ENCODE measurements at regions not wholly inside any gene's neighbourhood (a gene's known extent, or its start where the extent isn't known, plus 50 kb on each side); places are given as distances from the start of the nearest gene placed in this dataset.

DNA sequence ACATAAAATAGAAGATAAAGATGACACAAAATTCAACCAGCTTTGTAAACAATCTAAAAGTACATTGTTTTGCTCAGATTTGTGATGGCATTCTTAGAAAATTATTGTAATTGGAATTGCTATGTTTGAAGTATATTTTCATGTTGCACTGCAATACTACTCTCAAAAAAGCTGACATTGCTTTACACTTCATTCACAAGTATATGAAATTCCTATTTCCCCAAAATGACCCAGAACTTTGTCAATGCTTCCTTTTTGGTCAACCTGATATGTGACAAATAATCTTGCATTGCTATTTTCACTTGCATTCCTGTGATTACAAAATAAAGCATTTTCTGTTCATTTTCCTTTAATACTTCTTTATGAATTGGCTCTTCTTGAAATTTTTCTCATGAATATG is 104.1 kb upstream of the BMP5 start:
- no peak for TF ChIP-seq CHD1 (IDR thresholded peaks at IDR 0.05; ENCODE audit: low read depth, low read length)

More for the DNA sequence above, 104.1 kb upstream of the BMP5 start:
- Histone ChIP-seq H3K4me1 (replicated peaks in 1 of 4; ENCODE audit: control insufficient read depth in 3 of 4, insufficient read depth in 4 of 4, low read length in 3 of 4) (no peaks in the 10 kb centered on the region), H3K79me1 (ENCODE audit: low read depth, low read length) (no peaks in the 10 kb centered on the region), H3K14ac (ENCODE audit: insufficient read length) (no peak overlapping the region), H2BK15ac (ENCODE audit: low read length) (no peak overlapping the region), H3K23me2 (ENCODE audit: low read depth, low read length) (no peaks in the 10 kb centered on the region), H3K23ac (ENCODE audit: insufficient read length) (no peak overlapping the region), H4K5ac (ENCODE audit: insufficient read length, low read depth, low read length) (no peak overlapping the region), H4K91ac (replicated peaks; ENCODE audit: insufficient read length, low read length) (no peak overlapping the region), H3K4me2 (ENCODE audit: insufficient read depth in 1 of 2, low read depth in 2 of 2, low read length in 2 of 2) (no peak overlapping the region), H3K9ac (replicated peaks in 1 of 4; ENCODE audit: extremely low read depth in 1 of 4, low read depth in 3 of 4, low read length in 3 of 4) (no peak overlapping the region), H2AFZ (ENCODE audit: low read length) (no peak overlapping the region), H3K18ac (ENCODE audit: extremely low read depth, low read length) (no peak overlapping the region), H4K8ac (ENCODE audit: extremely low read depth, insufficient read depth, low read length) (no peak overlapping the region), H3K79me2 (ENCODE audit: control insufficient read depth in 1 of 2, insufficient read depth in 2 of 2, low read length in 2 of 2) (no peaks in the 10 kb centered on the region), H3K27me3 (replicated peaks in 1 of 4; ENCODE audit: control insufficient read depth in 3 of 4, extremely low read depth in 1 of 4, insufficient read depth in 3 of 4, low read length in 3 of 4) (no peaks in the 10 kb centered on the region), H3K36me3 (ENCODE audit: control insufficient read depth in 2 of 4, insufficient read depth in 4 of 4, low read length in 3 of 4) (no peaks in the 10 kb centered on the region), H2BK20ac (ENCODE audit: low read length) (no peak overlapping the region), H4K20me1 (replicated peaks in 1 of 2; ENCODE audit: control insufficient read depth in 1 of 2, insufficient read depth in 2 of 2, low read length in 2 of 2) (no peaks in the 10 kb centered on the region), H2AK5ac (ENCODE audit: low read depth, low read length) (no peak overlapping the region), H2BK12ac (ENCODE audit: low read depth, low read length) (no peak overlapping the region), H2BK120ac (replicated peaks; ENCODE audit: low read depth, low read length) (no peak overlapping the region), H3K4ac (replicated peaks; ENCODE audit: insufficient read length, low read depth, low read length) (no peak overlapping the region), H3K56ac (replicated peaks; ENCODE audit: insufficient read length, low read depth, low read length) (no peak overlapping the region), H3K4me3 (ENCODE audit: extremely low read depth in 1 of 4, insufficient read depth in 2 of 4, low read depth in 3 of 4, low read length in 4 of 4) (no peak overlapping the region), H2BK5ac (ENCODE audit: low read depth, low read length) (no peak overlapping the region), H3K27ac (ENCODE audit: low read depth, low read length) (no peak overlapping the region), H3K9me3 (ENCODE audit: insufficient read depth in 2 of 2, low read depth in 1 of 2, low read length in 1 of 2) (no peaks in the 10 kb centered on the region)
- CTCF ChIA-PET (ENCODE audit: partially characterized antibody) = interaction anchor here (0.6 to 3.4 kb wide), 5 partner anchors 17 to 313 kb away, joined by 3 to 30 read pairs (median 3); no protein-coding TSS in a partner anchor
- FAIRE-seq = no peak
- POLR2A ChIA-PET (ENCODE audit: partially characterized antibody) = no interaction called here
- DNase-seq (ENCODE audit: low read depth in 1 of 2, low spot score in 2 of 2) = no peak
